WERI-Rb-1 (cell line): ENCODE measurements at regions not wholly inside any gene's neighbourhood (a gene's known extent, or its start where the extent isn't known, plus 50 kb on each side); places are given as distances from the start of the nearest gene placed in this dataset.

ENCODE experiments used
- DNase-seq: peaks from one replicate; pipeline ENCODE4 v3.0.0-alpha.2; 2020
- H3K27ac ChIP-seq: fragments of 250-450 bp; sonication (Bioruptor Pico); 2 replicates; pipeline ENCODE4 v1.5.1; 2020; ENCODE audit warnings: mild to moderate bottlenecking, moderate library complexity
- H3K27me3 ChIP-seq: fragments of 250-450 bp; sonication (Bioruptor Pico); 2 replicates; pipeline ENCODE4 v1.5.1; 2021; ENCODE audit warnings: mild to moderate bottlenecking, low read depth, moderate library complexity; ENCODE audit not compliant: insufficient read depth, severe bottlenecking
- H3K36me3 ChIP-seq: fragments of 250-450 bp; sonication (Bioruptor Pico); 2 replicates; pipeline ENCODE4 v1.5.1; 2020; ENCODE audit warnings: mild to moderate bottlenecking, moderate library complexity
- H3K4me3 ChIP-seq: 2 replicates; pipeline ENCODE4 v1.5.1; 2011; ENCODE audit warnings: low read depth, mild to moderate bottlenecking, control low read depth, low read length
- H3K9me3 ChIP-seq: fragments of 250-450 bp; sonication (Bioruptor Pico); 2 replicates; pipeline ENCODE4 v1.5.1; 2021; ENCODE audit warnings: mild to moderate bottlenecking, moderate library complexity; ENCODE audit not compliant: severe bottlenecking
- TF ChIP-seq, protein P1 (sequence below): IDR thresholded peaks from 2 replicates; pipeline ENCODE4 v1.5.1; 2011; ENCODE audit warnings: low read depth, mild to moderate bottlenecking, control low read depth, inconsistent platforms, low read length

DNA sequence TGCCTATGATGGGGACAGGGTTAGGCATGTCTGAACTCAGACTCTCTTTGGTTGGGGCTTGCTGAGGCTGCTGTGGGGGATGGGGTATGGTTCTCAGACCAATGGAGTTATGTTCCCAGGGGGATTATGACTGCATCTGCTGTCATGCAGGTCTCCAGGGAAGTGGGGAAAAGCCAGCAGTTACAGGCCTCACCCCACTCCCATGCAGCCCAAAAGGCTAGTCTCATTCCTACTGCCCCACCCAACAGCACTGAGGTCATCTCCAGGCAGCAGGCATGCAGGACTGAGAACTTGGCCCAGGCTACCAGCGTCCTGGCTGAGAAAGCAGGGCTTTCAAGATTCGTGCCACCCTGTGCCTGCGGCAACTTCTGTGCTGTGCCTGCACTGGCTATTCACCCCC is 373.3 kb downstream of the HTR7 start:
- Histone ChIP-seq H3K4me3 (no peak overlapping the region), H3K27ac (no peak overlapping the region), H3K36me3 (no peaks in the 10 kb centered on the region), H3K27me3 (no peaks in the 10 kb centered on the region), H3K9me3 (no peaks in the 10 kb centered on the region)
- TF ChIP-seq, protein P1, sequence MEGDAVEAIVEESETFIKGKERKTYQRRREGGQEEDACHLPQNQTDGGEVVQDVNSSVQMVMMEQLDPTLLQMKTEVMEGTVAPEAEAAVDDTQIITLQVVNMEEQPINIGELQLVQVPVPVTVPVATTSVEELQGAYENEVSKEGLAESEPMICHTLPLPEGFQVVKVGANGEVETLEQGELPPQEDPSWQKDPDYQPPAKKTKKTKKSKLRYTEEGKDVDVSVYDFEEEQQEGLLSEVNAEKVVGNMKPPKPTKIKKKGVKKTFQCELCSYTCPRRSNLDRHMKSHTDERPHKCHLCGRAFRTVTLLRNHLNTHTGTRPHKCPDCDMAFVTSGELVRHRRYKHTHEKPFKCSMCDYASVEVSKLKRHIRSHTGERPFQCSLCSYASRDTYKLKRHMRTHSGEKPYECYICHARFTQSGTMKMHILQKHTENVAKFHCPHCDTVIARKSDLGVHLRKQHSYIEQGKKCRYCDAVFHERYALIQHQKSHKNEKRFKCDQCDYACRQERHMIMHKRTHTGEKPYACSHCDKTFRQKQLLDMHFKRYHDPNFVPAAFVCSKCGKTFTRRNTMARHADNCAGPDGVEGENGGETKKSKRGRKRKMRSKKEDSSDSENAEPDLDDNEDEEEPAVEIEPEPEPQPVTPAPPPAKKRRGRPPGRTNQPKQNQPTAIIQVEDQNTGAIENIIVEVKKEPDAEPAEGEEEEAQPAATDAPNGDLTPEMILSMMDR: no peak
- peak; percentile 23 for DNase-seq

DNA sequence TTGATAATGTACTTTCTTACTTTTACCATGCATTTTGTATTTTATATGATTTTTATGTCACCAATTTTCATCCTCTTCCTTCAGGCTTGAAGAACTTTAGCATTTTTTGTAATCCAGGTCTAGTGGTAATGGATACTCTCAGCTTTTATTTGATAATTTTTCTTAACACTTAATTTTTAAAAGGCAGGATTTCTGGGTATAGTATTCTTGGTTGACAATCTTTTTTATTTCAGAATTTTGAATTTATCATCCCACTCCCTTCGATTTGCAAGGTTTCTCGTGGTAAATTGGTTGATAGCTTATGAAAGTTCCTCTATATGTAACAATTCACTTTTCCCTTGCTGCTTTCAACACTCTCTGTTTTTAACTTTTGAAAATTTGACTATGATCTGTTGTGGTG is 363.7 kb downstream of the HTR7 start:
- peaks cover 6% of the 10 kb centered on the region for H3K9me3 ChIP-seq
- H3K27ac ChIP-seq: no peak overlapping the region
- no peak for DNase-seq
- TF ChIP-seq, protein P1: no peak
- H3K4me3 ChIP-seq: no peak overlapping the region
- H3K27me3 ChIP-seq: no peaks in the 10 kb centered on the region
- no peaks in the 10 kb centered on the region for H3K36me3 ChIP-seq

DNA sequence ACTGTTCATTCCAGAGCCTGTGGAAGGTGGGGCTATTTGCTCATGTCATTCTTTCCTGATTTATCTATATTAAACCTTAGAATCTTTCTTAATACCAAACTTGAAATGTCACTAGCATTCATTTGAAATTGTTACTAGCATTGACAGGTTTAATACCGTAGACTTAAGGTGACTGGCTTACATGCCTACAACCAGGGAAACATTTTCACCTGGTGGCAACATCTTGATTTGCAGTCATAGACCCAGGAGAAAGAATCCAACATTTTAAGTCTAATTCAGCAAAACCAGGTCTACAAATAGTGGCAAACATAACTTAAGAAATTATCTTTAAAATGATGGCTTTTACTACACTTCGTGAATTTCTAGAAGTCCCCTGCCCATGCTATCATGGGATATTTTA is 353.7 kb downstream of the HTR7 start:
- Histone ChIP-seq H3K36me3 (no peaks in the 10 kb centered on the region), H3K27me3 (no peaks in the 10 kb centered on the region), H3K4me3 (no peak overlapping the region), H3K9me3 (no peaks in the 10 kb centered on the region), H3K27ac (no peak overlapping the region)
- TF ChIP-seq, protein P1: no peak
- DNase-seq: no peak

DNA sequence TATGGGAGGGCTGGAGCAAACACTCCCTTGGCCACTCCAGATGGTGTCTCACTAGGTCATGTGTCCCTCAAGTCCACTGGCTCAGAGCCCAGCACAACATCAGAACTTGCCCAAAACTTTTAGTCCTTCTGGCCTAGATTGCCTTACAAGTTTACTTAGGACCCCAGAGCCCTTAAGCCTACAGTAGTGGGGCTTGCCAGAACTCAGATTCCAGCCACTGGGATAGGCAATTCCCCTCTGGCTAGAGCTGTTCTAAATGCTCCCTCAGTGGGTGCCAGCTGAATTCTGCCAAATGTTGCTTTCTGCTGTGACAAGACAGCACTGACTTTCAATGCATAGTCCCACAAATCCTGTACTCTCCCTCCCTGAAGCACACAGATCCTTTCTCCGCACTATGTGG is 331.1 kb downstream of the HTR7 start:
- no peak for DNase-seq
- TF ChIP-seq, protein P1: no peak

DNA sequence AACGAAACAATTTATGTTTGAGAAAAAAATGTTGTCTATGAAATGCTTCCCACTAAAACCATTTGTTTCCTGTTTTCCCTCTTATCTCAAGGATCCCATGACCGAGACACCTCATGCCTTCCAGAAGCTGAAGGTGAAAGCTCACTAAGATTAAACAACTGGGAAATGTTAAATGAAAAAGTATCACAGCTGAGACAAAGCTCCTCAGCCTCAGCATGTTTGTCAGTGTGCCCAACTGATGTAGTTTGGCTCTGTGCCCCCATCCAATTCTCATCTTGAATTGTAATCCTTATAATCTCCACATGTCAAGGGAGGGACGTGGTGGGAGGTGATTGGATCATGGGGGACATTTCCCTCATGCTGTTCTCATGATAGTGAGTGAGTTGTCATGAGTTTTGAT is 327.3 kb downstream of the HTR7 start:
- Histone ChIP-seq H3K4me3 (no peak overlapping the region), H3K36me3 (no peaks in the 10 kb centered on the region), H3K27me3 (no peaks in the 10 kb centered on the region), H3K27ac (no peak overlapping the region), H3K9me3 (no peaks in the 10 kb centered on the region)
- DNase-seq: no peak
- TF ChIP-seq, protein P1: no peak

More for the DNA sequence above, 331.1 kb downstream of the HTR7 start:
- H3K27ac ChIP-seq: no peak overlapping the region
- no peak overlapping the region for H3K4me3 ChIP-seq
- H3K9me3 ChIP-seq: no peaks in the 10 kb centered on the region
- H3K27me3 ChIP-seq: no peaks in the 10 kb centered on the region
- H3K36me3 ChIP-seq: no peaks in the 10 kb centered on the region

DNA sequence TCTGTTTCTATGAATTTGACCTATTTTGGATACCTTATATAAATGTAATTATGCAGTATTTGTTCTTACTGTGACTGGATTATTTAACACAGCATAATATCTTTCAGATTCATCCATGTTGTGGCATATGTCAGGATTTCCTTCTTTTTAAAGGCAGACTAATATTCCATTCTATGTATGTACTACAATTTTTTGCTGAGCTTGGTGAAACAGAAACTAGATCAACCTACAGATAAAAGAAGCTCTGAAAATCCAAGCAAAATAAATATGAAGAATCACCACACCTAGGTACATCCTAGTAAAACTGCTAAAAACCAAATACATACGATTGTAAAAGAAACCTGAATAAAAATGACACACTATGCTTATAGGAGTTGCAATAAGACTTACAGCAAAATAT is 300.5 kb downstream of the HTR7 start:
- TF ChIP-seq, protein P1: no peak

More for the DNA sequence above, 300.5 kb downstream of the HTR7 start:
- no peak overlapping the region for H3K27ac ChIP-seq
- H3K27me3 ChIP-seq: no peaks in the 10 kb centered on the region
- no peak for DNase-seq
- H3K9me3 ChIP-seq: no peaks in the 10 kb centered on the region
- no peaks in the 10 kb centered on the region for H3K36me3 ChIP-seq
- no peak overlapping the region for H3K4me3 ChIP-seq
